SK-N-DZ (cell line): ENCODE measurements at regions not wholly inside any gene's neighbourhood (a gene's known extent, or its start where the extent isn't known, plus 50 kb on each side); places are given as distances from the start of the nearest gene placed in this dataset.
"Not testable (repeated sequence)": the region's sequence is repeated elsewhere in the genome, so short reads cannot be mapped to it uniquely, and the experiment has no call there.

Experiments used
- DNase-seq: peaks from one replicate; pipeline ENCODE4 v3.0.0-alpha.2; 2015; ENCODE audit warnings: low spot score

- no peak for DNase-seq
These were observed 52.0 kb downstream of the PRORP start for GRCh38 chr14:35174342-35174741.

- DNase-seq: peak; percentile 90
These were observed 57.8 kb downstream of the PRORP start for GRCh38 chr14:35180179-35180578.

DNA sequence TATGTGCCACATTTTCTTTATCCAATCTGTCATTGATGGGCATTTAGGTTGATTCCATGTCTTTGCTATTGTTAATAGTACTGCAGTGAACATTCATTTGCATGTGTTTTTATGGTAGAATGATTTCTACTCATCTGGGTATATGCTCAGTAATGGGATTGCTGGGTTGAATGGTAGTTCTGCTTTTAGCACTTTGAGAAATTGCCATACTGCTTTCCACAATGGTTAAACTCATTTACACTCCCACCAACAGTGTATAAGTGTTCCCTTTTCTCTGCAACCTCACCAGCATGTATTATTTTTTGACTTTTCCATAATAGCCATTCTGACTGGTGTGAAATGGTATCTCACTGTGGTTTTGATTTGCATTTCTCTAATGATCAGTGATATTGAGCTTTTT lies 62.5 kb downstream of the PRORP start:
- DNase-seq: not testable (repeated sequence)

GRCh38 chr14:35189422-35189821 lies 67.1 kb downstream of the PRORP start:
- no peak for DNase-seq

DNA sequence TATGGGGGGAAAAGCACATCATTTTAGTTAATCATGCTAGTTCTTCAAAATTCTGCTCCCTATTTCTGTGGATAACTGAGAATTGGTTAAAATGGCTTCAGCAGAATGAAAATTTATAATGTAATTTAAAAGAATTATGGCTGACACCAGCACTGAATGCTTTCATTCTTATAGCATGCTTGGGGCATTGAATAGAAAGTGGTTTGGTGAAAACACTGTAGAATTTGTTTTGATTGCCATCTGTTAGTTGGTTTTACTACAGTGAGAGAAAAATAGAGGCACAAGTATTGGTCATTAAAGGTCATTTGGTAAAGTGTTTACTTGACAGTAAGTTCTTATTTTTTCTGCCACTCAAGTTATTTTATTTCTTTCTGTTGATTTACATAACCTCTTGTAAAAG lies 70.8 kb downstream of the PRORP start:
- no peak for DNase-seq

GRCh38 chr14:35194183-35194582 lies 71.8 kb downstream of the PRORP start:
- DNase-seq: not testable (repeated sequence)

DNA sequence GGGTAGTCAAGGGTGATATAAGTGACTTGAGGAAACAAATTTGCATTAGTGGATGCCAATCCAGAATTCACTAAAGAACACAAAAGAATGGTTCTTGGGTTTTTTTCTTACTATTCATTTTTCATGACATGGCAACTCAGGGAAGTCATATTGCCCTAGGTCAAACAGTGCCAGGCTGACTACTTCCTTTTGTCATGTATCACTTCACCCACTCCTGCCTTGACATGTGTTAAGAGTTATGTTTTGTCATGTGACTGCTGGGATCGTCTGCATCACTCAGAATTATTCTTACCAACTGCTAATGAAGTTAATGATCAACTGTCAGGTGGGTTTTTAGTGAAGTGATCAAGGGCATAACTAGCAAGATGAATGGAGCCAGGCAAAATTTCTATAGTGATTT lies 74.2 kb downstream of the PRORP start:
- DNase-seq: no peak

GRCh38 chr14:35197015-35197414 lies 74.7 kb downstream of the PRORP start:
- DNase-seq: no peak

DNA sequence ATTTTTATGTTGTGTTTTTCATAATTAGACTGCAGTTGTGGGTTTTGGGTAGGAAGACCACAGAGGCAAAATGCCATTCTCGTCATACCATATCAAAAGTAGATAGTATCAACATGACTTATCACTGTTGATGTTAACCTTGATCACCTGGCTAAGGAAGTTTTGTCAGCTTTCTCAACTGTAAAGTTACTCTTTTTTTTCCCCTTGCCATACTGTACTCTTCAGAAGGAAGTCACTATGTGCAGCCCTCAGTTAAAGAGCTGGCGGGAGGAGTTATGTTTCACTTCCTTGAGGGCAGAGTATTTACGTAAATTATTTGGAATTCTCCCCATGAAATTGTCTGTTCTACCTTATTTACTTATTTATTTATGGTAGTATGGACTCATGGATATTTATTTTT lies 78.7 kb downstream of the PRORP start:
- DNase-seq: no peak

DNA sequence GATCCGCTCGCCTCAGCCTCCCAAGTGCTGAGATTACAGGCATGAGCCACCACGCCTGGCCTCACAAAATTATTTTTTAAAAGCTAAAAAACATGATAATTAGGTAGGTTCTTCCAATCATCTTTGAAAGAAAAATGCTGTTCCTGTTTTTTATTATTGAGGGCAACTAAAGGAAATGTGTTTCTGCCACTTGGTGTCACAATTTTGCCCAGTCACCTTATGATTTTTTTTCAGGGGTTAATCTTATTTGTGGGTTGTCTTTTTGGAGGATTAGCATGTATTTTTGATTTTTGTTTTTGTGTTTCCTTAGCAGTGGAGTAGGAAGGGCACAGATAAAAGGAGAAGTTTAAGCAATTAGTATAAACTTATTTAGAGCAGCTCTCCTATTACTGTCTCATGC lies 79.8 kb downstream of the PRORP start:
- no peak for DNase-seq

GRCh38 chr14:35205737-35206136 lies 83.4 kb downstream of the PRORP start:
- DNase-seq: no peak

DNA sequence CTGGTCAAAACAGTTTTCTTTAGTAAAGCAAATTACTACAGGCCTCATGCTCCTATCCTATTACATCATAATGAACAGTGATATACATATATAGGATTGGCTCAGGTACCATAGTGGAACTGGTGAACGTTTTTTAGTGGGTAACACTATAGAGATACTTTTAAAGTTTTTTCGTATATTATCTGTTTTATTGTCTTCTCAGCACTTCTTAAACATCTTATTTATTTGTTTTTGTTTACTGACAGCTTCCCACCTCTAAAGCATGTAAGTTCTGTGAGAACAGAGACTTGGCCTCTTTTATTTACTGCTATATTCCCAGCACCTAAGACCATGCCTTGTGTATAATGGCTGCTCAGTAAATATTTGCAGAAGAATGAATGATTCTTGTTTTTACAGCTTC lies 81.1 kb upstream of the PSMA6 start:
- no peak for DNase-seq

DNA sequence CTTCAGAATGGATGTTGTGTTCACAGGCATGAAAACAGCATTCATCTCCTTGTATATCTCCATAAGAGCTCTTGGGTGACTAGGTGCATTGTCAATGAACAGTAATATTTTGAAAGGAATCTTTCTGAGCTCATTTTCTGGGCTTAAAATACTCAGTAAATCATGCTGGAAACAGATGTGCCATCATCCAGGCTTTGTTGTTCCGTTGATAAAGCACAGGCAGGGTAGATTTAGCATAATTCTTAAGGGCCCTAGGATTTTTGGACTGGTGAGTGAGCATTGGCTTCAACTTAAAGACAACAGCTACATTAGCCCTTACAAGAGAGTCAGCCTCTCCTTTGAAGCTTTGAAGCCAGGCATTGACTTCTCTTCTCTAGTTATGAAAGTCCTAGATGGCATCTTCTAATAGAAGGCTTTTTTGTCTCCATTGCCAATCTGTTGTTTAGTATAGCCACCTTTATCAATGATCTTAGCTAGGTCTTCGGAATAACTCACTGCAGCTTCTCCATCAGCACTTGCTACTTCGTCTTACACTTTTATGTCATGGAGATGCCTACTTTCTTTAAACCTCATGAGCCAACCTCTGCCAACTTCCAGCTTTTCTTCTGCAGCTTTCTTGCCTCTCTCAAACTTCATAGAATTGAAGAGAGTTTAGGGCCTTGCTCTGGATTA lies 79.6 kb upstream of the PSMA6 start:
- no peak for DNase-seq

- no peak for DNase-seq
These were observed 78.9 kb upstream of the PSMA6 start for GRCh38 chr14:35213143-35213788.

- no peak for DNase-seq
These were observed 78.3 kb upstream of the PSMA6 start for GRCh38 chr14:35213869-35214387.

DNA sequence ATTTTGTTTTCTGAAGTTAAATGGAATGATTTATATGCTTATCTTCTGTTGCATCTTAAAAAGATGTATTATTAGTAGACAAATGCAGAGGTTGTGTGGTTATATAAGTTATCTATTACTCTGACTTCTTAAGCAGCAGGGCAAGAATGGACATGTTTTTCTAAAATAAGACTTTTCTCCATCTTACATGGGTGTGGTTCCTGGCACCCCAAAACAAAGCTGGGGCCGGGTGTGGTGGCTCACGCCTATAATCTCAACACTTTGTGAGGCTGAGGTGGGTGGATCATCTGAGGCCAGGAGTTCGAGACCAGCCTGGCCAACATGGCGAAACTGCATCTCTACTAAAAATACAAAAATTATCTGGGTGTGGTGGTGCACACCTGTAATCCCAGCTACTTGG lies 77.8 kb upstream of the PSMA6 start:
- DNase-seq: not testable (repeated sequence)

- DNase-seq: peak; percentile 29
These were observed 76.9 kb upstream of the PSMA6 start for GRCh38 chr14:35215110-35215813.

- DNase-seq: not testable (repeated sequence)
These were observed 74.0 kb upstream of the PSMA6 start for GRCh38 chr14:35218176-35218575.

DNA sequence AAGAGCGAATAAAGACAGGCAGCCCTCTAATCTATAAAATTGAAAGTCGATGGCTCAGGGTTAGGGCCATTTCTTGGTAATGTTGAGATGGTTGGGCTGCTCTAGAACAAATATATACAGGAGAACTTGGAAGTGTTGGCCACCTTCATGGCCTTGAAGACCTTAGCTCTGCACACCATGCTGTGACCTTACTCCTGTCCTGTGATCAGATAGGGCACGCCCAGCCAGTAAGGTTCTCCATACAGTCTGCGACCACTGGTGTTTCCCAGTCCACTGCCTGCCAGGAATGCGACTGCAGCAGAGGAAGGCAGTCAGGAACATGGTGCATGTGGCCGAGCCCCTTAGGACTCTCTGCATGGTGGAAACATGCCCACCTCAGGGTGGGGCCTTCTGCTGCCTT lies 73.2 kb upstream of the PSMA6 start:
- DNase-seq: no peak

DNA sequence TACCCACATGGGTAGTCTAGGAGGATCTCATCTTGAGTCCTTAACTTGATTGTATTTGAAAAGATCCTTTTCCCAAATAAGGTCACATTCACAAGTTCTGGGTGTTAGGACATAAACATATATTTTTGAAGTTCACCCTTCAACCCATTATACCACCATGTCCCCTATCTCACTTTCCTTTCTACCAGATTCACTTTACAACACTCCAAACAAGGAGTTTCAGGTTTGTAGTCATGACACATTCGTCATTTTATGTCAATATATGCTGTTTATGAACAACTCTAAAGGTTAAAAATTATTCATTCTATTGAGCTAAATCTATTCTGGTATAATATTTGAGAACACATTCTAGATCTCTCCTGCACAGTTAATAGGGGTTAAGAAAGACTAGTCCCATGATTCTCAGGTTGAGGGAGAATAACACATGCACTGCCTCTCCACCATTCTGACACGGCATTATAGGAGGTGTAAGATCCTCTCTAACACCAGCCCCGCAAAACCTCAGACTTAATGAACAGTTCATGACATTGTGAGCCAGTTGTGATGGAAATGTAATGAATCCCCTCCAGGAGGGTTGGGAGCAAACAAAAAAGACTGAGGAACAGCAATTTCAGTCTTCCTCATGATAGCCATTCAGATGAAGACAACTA lies 72.0 kb upstream of the PSMA6 start:
- no peak for DNase-seq

GRCh38 chr14:35220920-35221319 lies 71.3 kb upstream of the PSMA6 start:
- no peak for DNase-seq

GRCh38 chr14:35221462-35221861 lies 70.7 kb upstream of the PSMA6 start:
- DNase-seq: no peak
